NCI-H345 treated with DMSO at 0.1 percent for 48 hours (cell line): ENCODE measurements at regions not wholly inside any gene's neighbourhood (a gene's known extent, or its start where the extent isn't known, plus 50 kb on each side); places are given as distances from the start of the nearest gene placed in this dataset.
A peak's percentile ranks its signal among the peaks of the same experiment; 100 is the strongest.
"Not testable (repeated sequence)": the region's sequence is repeated elsewhere in the genome, so short reads cannot be mapped to it uniquely, and the experiment has no call there.

Source experiments
- DNase-seq: peaks from one replicate; lab custom pipeline; 2025; ENCODE audit not compliant: unreplicated experiment; lab: John Stamatoyannopoulos, UW

- DNase-seq, result no peak
Observed at GRCh38 chr2:107543793-107544192, 282.9 kb upstream of the RGPD4 start.

- no peak for DNase-seq
Observed at GRCh38 chr2:107545066-107545465, 281.6 kb upstream of the RGPD4 start.

- no peak for DNase-seq
Observed at GRCh38 chr2:107545851-107546250, 280.8 kb upstream of the RGPD4 start.

GRCh38 chr2:107548216-107548615, 278.5 kb upstream of the RGPD4 start:
- peak; percentile 2 for DNase-seq

GRCh38 chr2:107553046-107553445, 273.6 kb upstream of the RGPD4 start:
- DNase-seq, result no peak

GRCh38 chr2:107553539-107553938, 273.2 kb upstream of the RGPD4 start:
- no peak for DNase-seq

GRCh38 chr2:107556038-107556627, 270.6 kb upstream of the RGPD4 start:
- DNase-seq, result no peak

- no peak for DNase-seq
Observed at GRCh38 chr2:107558295-107558694, 268.4 kb upstream of the RGPD4 start.

- DNase-seq, result no peak
Observed at GRCh38 chr2:107569496-107569895, 257.2 kb upstream of the RGPD4 start.

- DNase-seq, result no peak
Observed at GRCh38 chr2:107570876-107571275, 255.8 kb upstream of the RGPD4 start.

GRCh38 chr2:107572890-107573289, 253.8 kb upstream of the RGPD4 start:
- not testable (repeated sequence) for DNase-seq

- no peak for DNase-seq
Observed at GRCh38 chr2:107576991-107577390, 249.7 kb upstream of the RGPD4 start.

GRCh38 chr2:107582487-107582886, 244.2 kb upstream of the RGPD4 start:
- no peak for DNase-seq

GRCh38 chr2:107584577-107584976, 242.1 kb upstream of the RGPD4 start:
- no peak for DNase-seq

GRCh38 chr2:107585851-107586250, 240.8 kb upstream of the RGPD4 start:
- no peak for DNase-seq

- no peak for DNase-seq
Observed at GRCh38 chr2:107588181-107588580, 238.5 kb upstream of the RGPD4 start.

- DNase-seq, result peak; percentile 87
Observed at GRCh38 chr2:107589079-107589491, 237.6 kb upstream of the RGPD4 start.

GRCh38 chr2:107591561-107592279, 235.0 kb upstream of the RGPD4 start:
- DNase-seq, result no peak

- no peak for DNase-seq
Observed at GRCh38 chr2:107592280-107592624, 234.4 kb upstream of the RGPD4 start.

- DNase-seq, result peak; percentile 51
Observed at GRCh38 chr2:107595285-107595684, 231.4 kb upstream of the RGPD4 start.

GRCh38 chr2:107595749-107596148, 230.9 kb upstream of the RGPD4 start:
- DNase-seq, result no peak

GRCh38 chr2:107597507-107597906, 229.2 kb upstream of the RGPD4 start:
- no peak for DNase-seq

GRCh38 chr2:107602801-107603200, 223.9 kb upstream of the RGPD4 start:
- no peak for DNase-seq
